H1 (cell line): ENCODE measurements at regions not wholly inside any gene's neighbourhood (a gene's known extent, or its start where the extent isn't known, plus 50 kb on each side); places are given as distances from the start of the nearest gene placed in this dataset.

Source experiments
- CTCF ChIA-PET: fragments of 300-600 bp; sonication (Branson Sonifier 250); formaldehyde crosslinking; loops from one replicate; lab custom pipeline; 2021; ENCODE audit not compliant: partially characterized antibody; lab: Charles Lee
- POLR2A ChIA-PET: fragments of 300-600 bp; sonication (Branson Sonifier 250); formaldehyde crosslinking; loops from one replicate; lab custom pipeline; 2021; ENCODE audit warnings: inconsistent platforms; ENCODE audit not compliant: partially characterized antibody; lab: Charles Lee
- DNase-seq, 2 experiments: peaks; one replicate each; pipeline versions ENCODE4 v3.0.0 to v3.0.0-alpha.2; 2010 to 2022; ENCODE audit warnings: low spot score in 2 of 2, low read depth in 1 of 2, mixed read lengths in 1 of 2
- FAIRE-seq: peaks from 2 replicates; lab custom pipeline; 2011; peaks lifted over from hg19 to GRCh38; lab: Jason Lieb, UNC
- H2AFZ ChIP-seq: 2 replicates; pipeline ENCODE4 v1.8.1; 2012; ENCODE audit warnings: low read length, inconsistent platforms
- H2AK5ac ChIP-seq: 2 replicates; pipeline ENCODE4 v1.6.1; 2013; ENCODE audit warnings: low read depth, low read length
- H2BK120ac ChIP-seq: replicated peaks from 2 replicates; pipeline ENCODE3; 2013; ENCODE audit warnings: low read depth, low read length, inconsistent platforms
- H2BK12ac ChIP-seq: 2 replicates; pipeline ENCODE4 v1.6.1; 2013; ENCODE audit warnings: low read depth, low read length
- H2BK15ac ChIP-seq: 2 replicates; pipeline ENCODE4 v1.6.1; 2013; ENCODE audit warnings: low read length
- H2BK20ac ChIP-seq: 2 replicates; pipeline ENCODE4 v1.6.1; 2013; ENCODE audit warnings: low read length
- H2BK5ac ChIP-seq: 2 replicates; pipeline ENCODE4 v1.6.1; 2013; ENCODE audit warnings: low read depth, low read length
- H3K14ac ChIP-seq: 2 replicates; pipeline ENCODE4 v1.6.1; 2013; ENCODE audit warnings: inconsistent platforms; ENCODE audit not compliant: insufficient read length
- H3K18ac ChIP-seq: 2 replicates; pipeline ENCODE4 v1.6.1; 2013; ENCODE audit warnings: low read length; ENCODE audit errors: extremely low read depth
- H3K23ac ChIP-seq: 2 replicates; pipeline ENCODE4 v1.6.1; 2013; ENCODE audit warnings: inconsistent platforms; ENCODE audit not compliant: insufficient read length
- H3K23me2 ChIP-seq: 2 replicates; pipeline ENCODE4 v1.6.1; 2013; ENCODE audit warnings: low read depth, low read length
- H3K27ac ChIP-seq: 2 replicates; pipeline ENCODE4 v1.6.1; 2011; ENCODE audit warnings: low read depth, low read length, inconsistent platforms
- H3K27me3 ChIP-seq, 4 experiments: replicated peaks in 1 of 4; 1 replicate in 1 of 4; 2 replicates in 3 of 4; pipeline versions ENCODE4 v1.6.1 to v1.8.1; 2011 to 2013; ENCODE audit warnings: low read length in 3 of 4, mild to moderate bottlenecking in 3 of 4, inconsistent platforms in 2 of 4, mixed read lengths in 2 of 4, moderate library complexity in 1 of 4; ENCODE audit not compliant: control insufficient read depth in 3 of 4, insufficient read depth in 3 of 4; ENCODE audit errors: extremely low read depth in 1 of 4
- H3K36me3 ChIP-seq, 4 experiments: 2 replicates each; pipeline versions ENCODE4 v1.6.1 to v1.8.1; 2011 to 2013; ENCODE audit warnings: mild to moderate bottlenecking in 4 of 4, low read length in 3 of 4, moderate library complexity in 2 of 4, control low read depth in 1 of 4, inconsistent platforms in 1 of 4; ENCODE audit not compliant: insufficient read depth in 4 of 4, control insufficient read depth in 2 of 4
- H3K4ac ChIP-seq: replicated peaks from 2 replicates; pipeline ENCODE3; 2013; ENCODE audit warnings: low read length, low read depth, mixed read lengths, inconsistent platforms; ENCODE audit not compliant: insufficient read length
- H3K4me1 ChIP-seq, 4 experiments: replicated peaks in 1 of 4; 1 replicate in 1 of 4; 2 replicates in 3 of 4; pipeline versions ENCODE4 v1.6.1 to v1.8.1; 2011 to 2013; ENCODE audit warnings: low read length in 3 of 4, inconsistent platforms in 2 of 4, mixed read lengths in 1 of 4; ENCODE audit not compliant: insufficient read depth in 4 of 4, control insufficient read depth in 3 of 4
- H3K4me2 ChIP-seq, 2 experiments: 2 replicates each; pipeline versions ENCODE4 v1.6.1 to v1.8.1; 2011 to 2013; ENCODE audit warnings: low read depth in 2 of 2, low read length in 2 of 2, control low read depth in 1 of 2, inconsistent platforms in 1 of 2, mild to moderate bottlenecking in 1 of 2; ENCODE audit not compliant: insufficient read depth in 1 of 2
- H3K4me3 ChIP-seq, 4 experiments: fragments of 200-600, 300-600 bp in 1 of 4; sonication (generic), shearing (Covaris generic), sonication (Bioruptor Twin) in 1 of 4; 2 replicates each; pipeline versions ENCODE4 v1.5.1 to v1.8.1; 2011 to 2016; ENCODE audit warnings: low read length in 4 of 4, low read depth in 3 of 4, control low read depth in 2 of 4, inconsistent platforms in 2 of 4, mild to moderate bottlenecking in 2 of 4, mixed read lengths in 1 of 4, moderate library complexity in 1 of 4; ENCODE audit not compliant: insufficient read depth in 2 of 4; ENCODE audit errors: extremely low read depth in 1 of 4
- H3K56ac ChIP-seq: replicated peaks from 2 replicates; pipeline ENCODE3; 2013; ENCODE audit warnings: low read depth, mild to moderate bottlenecking, mixed read lengths, low read length, inconsistent platforms; ENCODE audit not compliant: insufficient read length
- H3K79me1 ChIP-seq: 2 replicates; pipeline ENCODE4 v1.6.1; 2013; ENCODE audit warnings: low read depth, low read length, control low read depth
- H3K79me2 ChIP-seq, 2 experiments: 2 replicates each; pipeline versions ENCODE4 v1.6.1 to v1.8.1; 2012 to 2013; ENCODE audit warnings: low read length in 2 of 2, mild to moderate bottlenecking in 2 of 2, inconsistent platforms in 1 of 2; ENCODE audit not compliant: insufficient read depth in 2 of 2, control insufficient read depth in 1 of 2
- H3K9ac ChIP-seq, 4 experiments: replicated peaks in 1 of 4; 1 replicate in 1 of 4; 2 replicates in 3 of 4; pipeline versions ENCODE4 v1.6.1 to v1.8.1; 2011 to 2013; ENCODE audit warnings: low read depth in 3 of 4, low read length in 3 of 4, control low read depth in 2 of 4, mild to moderate bottlenecking in 2 of 4, moderate library complexity in 2 of 4, inconsistent platforms in 1 of 4; ENCODE audit errors: extremely low read depth in 1 of 4
- H3K9me3 ChIP-seq, 2 experiments: 2 replicates each; pipeline versions ENCODE4 v1.6.1 to v1.8.1; 2012 to 2013; ENCODE audit warnings: mild to moderate bottlenecking in 2 of 2, moderate library complexity in 2 of 2, control low read depth in 1 of 2, inconsistent platforms in 1 of 2, low read depth in 1 of 2, low read length in 1 of 2, mixed read lengths in 1 of 2; ENCODE audit not compliant: insufficient read depth in 2 of 2
- H4K20me1 ChIP-seq, 2 experiments: replicated peaks in 1 of 2; 2 replicates each; pipeline versions ENCODE3 to v1.8.1; 2011 to 2013; ENCODE audit warnings: inconsistent platforms in 2 of 2, low read length in 2 of 2, mild to moderate bottlenecking in 1 of 2; ENCODE audit not compliant: insufficient read depth in 2 of 2, control insufficient read depth in 1 of 2
- H4K5ac ChIP-seq: 2 replicates; pipeline ENCODE4 v1.6.1; 2013; ENCODE audit warnings: low read length, low read depth, mixed read lengths, inconsistent platforms; ENCODE audit not compliant: insufficient read length
- H4K8ac ChIP-seq: 2 replicates; pipeline ENCODE4 v1.8.0; 2013; ENCODE audit warnings: mild to moderate bottlenecking, moderate library complexity, low read length, inconsistent platforms; ENCODE audit not compliant: insufficient read depth; ENCODE audit errors: extremely low read depth
- H4K91ac ChIP-seq: replicated peaks from 2 replicates; pipeline ENCODE3; 2013; ENCODE audit warnings: low read length, mixed read lengths, inconsistent platforms; ENCODE audit not compliant: insufficient read length
- CHD7 ChIP-seq: fragments of 300-600 bp; sonication (generic); IDR thresholded peaks from 2 replicates; pipeline ENCODE4 v1.7.1; 2012; ENCODE audit warnings: low read length, moderate library complexity, mild to moderate bottlenecking, inconsistent platforms; ENCODE audit not compliant: insufficient replicate concordance
- WGBS, 2 experiments: shearing (Covaris generic) in 1 of 2; methylation state at CpG; one replicate each; pipeline versions ENCODE4 v1.1.6 to v1.1.7; 2013 to 2015; ENCODE audit warnings: low lambda C conversion rate in 2 of 2, mixed read lengths in 2 of 2, inconsistent platforms in 1 of 2, low coverage in 1 of 2, missing lambda C conversion rate in 1 of 2; ENCODE audit not compliant: insufficient replicate concordance in 2 of 2, insufficient coverage in 1 of 2, insufficient read length in 1 of 2; ENCODE audit errors: extremely low coverage in 1 of 2, missing lambda C conversion rate in 1 of 2; 5-methylcytosine and 5-hydroxymethylcytosine counted together

- H4K8ac ChIP-seq: no peak overlapping the region
- H4K20me1 ChIP-seq: no peaks in the 10 kb centered on the region
- no peak overlapping the region for H3K4me3 ChIP-seq
- no peak overlapping the region for H3K23ac ChIP-seq
- H3K56ac ChIP-seq: no peak overlapping the region
- H3K79me1 ChIP-seq: no peaks in the 10 kb centered on the region
- H2BK5ac ChIP-seq: no peak overlapping the region
- no peak overlapping the region for H2BK120ac ChIP-seq
- H3K4me1 ChIP-seq: no peaks in the 10 kb centered on the region
- H3K14ac ChIP-seq: no peak overlapping the region
- H3K27ac ChIP-seq: no peak overlapping the region
- no peak overlapping the region for H4K5ac ChIP-seq
- no peak overlapping the region for H2AFZ ChIP-seq
- no peak overlapping the region for H2BK12ac ChIP-seq
- CTCF ChIA-PET: interaction anchor here (0.6 to 1.3 kb wide), 3 partner anchors 10 to 1292 kb away, joined by 3 to 6 read pairs (median 3); no protein-coding TSS in a partner anchor
- DNase-seq (no peak), FAIRE-seq (no peak)
- H3K23me2 ChIP-seq: no peaks in the 10 kb centered on the region
- no peak overlapping the region for H3K4ac ChIP-seq
- no peak overlapping the region for H2BK15ac ChIP-seq
- no peak overlapping the region for H4K91ac ChIP-seq
- no peaks in the 10 kb centered on the region for H3K79me2 ChIP-seq
- H3K18ac ChIP-seq: no peak overlapping the region
- 88% methylated on average over 1 of the region's 1 CpG; no CpG with 5 or more reads in 1 of the 2 experiments for WGBS, 2 experiments
- H3K4me2 ChIP-seq: no peak overlapping the region
- POLR2A ChIA-PET: no interaction called here
- H2BK20ac ChIP-seq: no peak overlapping the region
- no peak overlapping the region for H2AK5ac ChIP-seq
- no peaks in the 10 kb centered on the region for H3K27me3 ChIP-seq
- no peak overlapping the region for H3K9ac ChIP-seq
- no peaks in the 10 kb centered on the region for H3K9me3 ChIP-seq
- H3K36me3 ChIP-seq: no peaks in the 10 kb centered on the region
- no peak for TF ChIP-seq CHD7
Measured at GRCh38 chr9:23577611-23578010, 248.4 kb downstream of the ELAVL2 start.
